HepG2 (cell line): ENCODE measurements at regions not wholly inside any gene's neighbourhood (a gene's known extent, or its start where the extent isn't known, plus 50 kb on each side); places are given as distances from the start of the nearest gene placed in this dataset.

Experiments used
- ATAC-seq: fragments of 200-7000 bp; cut with Tn5 transposase; 3 replicates; pipeline ENCODE4 v1.9.1; 2020; ENCODE audit warnings: mild to moderate bottlenecking, moderate library complexity
- BruUV-seq: library from RNA; stranded (reverse); fragments of 400-500 nt; replicated peaks from 2 replicates; lab custom pipeline; 2021; lab: Mats Ljungman, UMichigan
- CTCF ChIA-PET: fragments of 300-600 bp; formaldehyde crosslinking; extraction: SDS; loops from one replicate; lab custom pipeline; 2021; ENCODE audit warnings: low total read pairs, inconsistent platforms, low intra/inter-chr PET ratio; lab: Yijun Ruan, JAX
- POLR2A ChIA-PET: fragments of 350-600 bp; sonication (Branson Sonifier 250); formaldehyde crosslinking; loops from one replicate; lab custom pipeline; 2020; ENCODE audit warnings: antibody characterized with exemption, inconsistent platforms; lab: Yijun Ruan, JAX
- DNase-seq: peaks from one replicate; pipeline ENCODE4 v3.0.0-alpha.2; 2015; ENCODE audit warnings: low spot score
- FAIRE-seq: peaks from 3 replicates; lab custom pipeline; 2011; peaks lifted over from hg19 to GRCh38; lab: Jason Lieb, UNC
- H2AFZ ChIP-seq: one replicate; pipeline ENCODE4 v1.6.1; 2011; ENCODE audit warnings: low read length, inconsistent platforms
- H3K27ac ChIP-seq: fragments of 300-600 bp; 3 replicates; pipeline ENCODE4 v1.8.0; 2011; ENCODE audit warnings: mixed run types, mild to moderate bottlenecking, mixed read lengths, low read length, inconsistent platforms; ENCODE audit not compliant: insufficient read depth; ENCODE audit errors: extremely low read length
- H3K27me3 ChIP-seq, 2 experiments: fragments of 200-600 bp in 1 of 2; 2 replicates in 1 of 2; 3 replicates in 1 of 2; pipeline versions ENCODE4 v1.6.0 to v1.8.0; 2011; ENCODE audit warnings: low read length in 2 of 2, mild to moderate bottlenecking in 2 of 2, moderate library complexity in 2 of 2, inconsistent platforms in 1 of 2; ENCODE audit not compliant: insufficient read depth in 2 of 2, control insufficient read depth in 1 of 2
- H3K36me3 ChIP-seq, 2 experiments: fragments of 200-600 bp in 1 of 2; replicated peaks in 1 of 2; 2 replicates in 1 of 2; 3 replicates in 1 of 2; pipeline versions ENCODE4 v1.5.1 to v1.8.0; 2011; ENCODE audit warnings: low read length in 2 of 2, inconsistent platforms in 1 of 2; ENCODE audit not compliant: insufficient read depth in 2 of 2, control insufficient read depth in 1 of 2
- H3K4me1 ChIP-seq: 2 replicates; pipeline ENCODE4 v1.5.1; 2012; ENCODE audit warnings: low read length, inconsistent platforms; ENCODE audit not compliant: insufficient read depth
- H3K4me2 ChIP-seq: 2 replicates; pipeline ENCODE4 v1.6.0; 2011; ENCODE audit warnings: low read depth, low read length, inconsistent platforms
- H3K4me3 ChIP-seq, 3 experiments: fragments of 200-600 bp in 1 of 3; sonication (generic), shearing (Covaris generic) in 1 of 3; replicated peaks in 1 of 3; 2 replicates each; pipeline ENCODE4 v1.5.1; 2011 to 2016; ENCODE audit warnings: low read length in 3 of 3, inconsistent platforms in 2 of 3, low read depth in 2 of 3, mild to moderate bottlenecking in 2 of 3, control low read depth in 1 of 3, mixed read lengths in 1 of 3; ENCODE audit not compliant: insufficient read depth in 1 of 3
- H3K79me2 ChIP-seq: one replicate; pipeline ENCODE4 v1.6.1; 2011; ENCODE audit warnings: low read length, inconsistent platforms; ENCODE audit not compliant: insufficient read depth
- H3K9ac ChIP-seq: 2 replicates; pipeline ENCODE4 v1.6.0; 2011; ENCODE audit warnings: mild to moderate bottlenecking, low read depth, low read length, inconsistent platforms; ENCODE audit not compliant: insufficient read depth
- H3K9me3 ChIP-seq: 2 replicates; pipeline ENCODE4 v1.5.1; 2012; ENCODE audit warnings: mild to moderate bottlenecking, low read length
- H4K20me1 ChIP-seq: 2 replicates; pipeline ENCODE4 v1.6.0; 2011; ENCODE audit warnings: inconsistent platforms, mild to moderate bottlenecking, low read length, moderate library complexity; ENCODE audit not compliant: insufficient read depth
- CBX1 ChIP-seq: IDR thresholded peaks from one replicate; pipeline ENCODE4 v1.6.1; 2016; ENCODE audit warnings: antibody characterized with exemption, low read depth
- MTF2 ChIP-seq: sonication (generic); formaldehyde crosslinking; IDR thresholded peaks from 2 replicates; pipeline ENCODE4 v1.5.0; 2020; ENCODE audit warnings: missing genetic modification reagents, borderline replicate concordance
- MZF1 ChIP-seq: sonication (generic); formaldehyde crosslinking; IDR thresholded peaks from 2 replicates; pipeline ENCODE4 v1.8.1; 2023; ENCODE audit warnings: mild to moderate bottlenecking, missing genetic modification reagents, borderline replicate concordance
- REPIN1 ChIP-seq: sonication (generic); formaldehyde crosslinking; IDR thresholded peaks from 2 replicates; pipeline ENCODE4 v1.8.0; 2022; ENCODE audit warnings: missing genetic modification reagents, low read depth, mild to moderate bottlenecking, borderline replicate concordance
- YY1 ChIP-seq: IDR thresholded peaks from 2 replicates; pipeline ENCODE4 v1.6.1; 2011; ENCODE audit warnings: low read length, low read depth, moderate library complexity, mild to moderate bottlenecking; ENCODE audit not compliant: insufficient read depth, insufficient replicate concordance
- ZNF709 ChIP-seq: sonication (generic); formaldehyde crosslinking; IDR thresholded peaks from 2 replicates; pipeline ENCODE4 v1.5.0; 2020; ENCODE audit warnings: mild to moderate bottlenecking, missing genetic modification reagents
- whole genome bisulfite sequencing: methylation state at CpG from one replicate; pipeline ENCODE4 v1.1.6; 2017; ENCODE audit warnings: low lambda C conversion rate; 5-methylcytosine and 5-hydroxymethylcytosine counted together
- in situ Hi-C: cut with HindIII; loops from 2 replicates; pipeline ENCODE4 v1.10.0; 2017; ENCODE audit warnings: low pct_unique_long_range_greater_than_20kb; ENCODE audit not compliant: extremely low pct_ligation_motif_present
- intact Hi-C: fragments of 100-400 bp; cut with micrococcal nuclease; formaldehyde crosslinking; loops from one replicate; pipeline ENCODE4 v1.10.0; 2022; ENCODE audit not compliant: unreplicated experiment
- TF ChIP-seq, protein P1 (sequence below): sonication (generic); formaldehyde crosslinking; IDR thresholded peaks from 2 replicates; pipeline ENCODE4 v1.8.1; 2023; ENCODE audit warnings: mild to moderate bottlenecking, inconsistent platforms, moderate library complexity, missing genetic modification reagents, borderline replicate concordance
- TF ChIP-seq, protein P2 (sequence below): sonication (generic); formaldehyde crosslinking; IDR thresholded peaks from 2 replicates; pipeline ENCODE4 v1.4.0; 2020; ENCODE audit warnings: mild to moderate bottlenecking, missing genetic modification reagents
- TF ChIP-seq, protein P3 (sequence below): sonication (generic); formaldehyde crosslinking; IDR thresholded peaks from 2 replicates; pipeline ENCODE4 v1.5.0; 2020; ENCODE audit warnings: mild to moderate bottlenecking, missing genetic modification reagents, moderate library complexity

DNA sequence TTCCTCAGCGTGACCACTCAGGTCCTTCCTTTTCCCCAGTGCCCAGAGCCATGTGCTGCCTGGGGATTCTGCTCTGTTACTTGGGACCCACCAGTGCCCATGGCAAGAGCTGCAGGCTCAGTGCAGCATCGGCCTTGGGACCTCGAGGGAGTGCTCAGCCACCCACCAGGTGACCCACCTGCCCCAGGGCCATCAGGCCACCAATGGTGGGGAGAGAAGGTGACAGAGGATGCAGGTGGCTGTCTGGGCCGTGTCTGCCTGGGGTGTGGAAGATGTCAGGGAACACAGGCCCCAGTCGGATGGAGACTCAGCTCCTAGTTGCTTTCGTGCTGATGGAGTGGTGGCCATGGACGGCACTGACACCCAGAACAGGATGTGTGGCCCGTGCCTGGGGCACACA lies 104.7 kb upstream of the FAM20C start:
- no peaks in the 10 kb centered on the region for H3K36me3 ChIP-seq
- ATAC-seq = no peak
- H3K4me3 ChIP-seq = no peak overlapping the region
- DNase-seq = no peak
- H3K27me3 ChIP-seq = peaks cover 4 to 66% of the 10 kb centered on the region in 2 experiments; a peak in 3 of 5 replicates
- CTCF ChIA-PET = no interaction called here
- POLR2A ChIA-PET = no interaction called here
- no peaks in the 10 kb centered on the region for H3K79me2 ChIP-seq
- intact Hi-C loops (no loop called here), in situ Hi-C loops (no loop called here)
- peaks cover 2% of the 10 kb centered on the region; the same call in 1 of the 2 replicates for H4K20me1 ChIP-seq
- H3K9me3 ChIP-seq = no peaks in the 10 kb centered on the region
- WGBS = 7% methylated on average over 3 of the region's 8 CpGs
- no peak overlapping the region for H3K9ac ChIP-seq
- TF ChIP-seq YY1 (no peak), REPIN1 (no peak), CBX1 (no peak)
- TF ChIP-seq, protein P1, sequence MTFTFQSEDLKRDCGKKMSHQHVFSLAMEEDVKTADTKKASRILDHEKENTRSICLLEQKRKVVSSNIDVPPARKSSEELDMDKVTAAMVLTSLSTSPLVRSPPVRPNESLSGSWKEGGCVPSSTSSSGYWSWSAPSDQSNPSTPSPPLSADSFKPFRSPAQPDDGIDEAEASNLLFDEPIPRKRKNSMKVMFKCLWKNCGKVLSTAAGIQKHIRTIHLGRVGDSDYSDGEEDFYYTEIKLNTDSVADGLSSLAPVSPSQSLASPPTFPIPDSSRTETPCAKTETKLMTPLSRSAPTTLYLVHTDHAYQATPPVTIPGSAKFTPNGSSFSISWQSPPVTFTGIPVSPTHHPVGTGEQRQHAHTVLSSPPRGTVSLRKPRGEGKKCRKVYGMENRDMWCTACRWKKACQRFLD (CRISPR knock-in tag) = no peak
- no peak overlapping the region for H2AFZ ChIP-seq
- no TSS peak for BruUV-seq
- no peaks in the 10 kb centered on the region for H3K4me1 ChIP-seq
- FAIRE-seq = no peak
- no peak overlapping the region for H3K27ac ChIP-seq
- no peak overlapping the region for H3K4me2 ChIP-seq

DNA sequence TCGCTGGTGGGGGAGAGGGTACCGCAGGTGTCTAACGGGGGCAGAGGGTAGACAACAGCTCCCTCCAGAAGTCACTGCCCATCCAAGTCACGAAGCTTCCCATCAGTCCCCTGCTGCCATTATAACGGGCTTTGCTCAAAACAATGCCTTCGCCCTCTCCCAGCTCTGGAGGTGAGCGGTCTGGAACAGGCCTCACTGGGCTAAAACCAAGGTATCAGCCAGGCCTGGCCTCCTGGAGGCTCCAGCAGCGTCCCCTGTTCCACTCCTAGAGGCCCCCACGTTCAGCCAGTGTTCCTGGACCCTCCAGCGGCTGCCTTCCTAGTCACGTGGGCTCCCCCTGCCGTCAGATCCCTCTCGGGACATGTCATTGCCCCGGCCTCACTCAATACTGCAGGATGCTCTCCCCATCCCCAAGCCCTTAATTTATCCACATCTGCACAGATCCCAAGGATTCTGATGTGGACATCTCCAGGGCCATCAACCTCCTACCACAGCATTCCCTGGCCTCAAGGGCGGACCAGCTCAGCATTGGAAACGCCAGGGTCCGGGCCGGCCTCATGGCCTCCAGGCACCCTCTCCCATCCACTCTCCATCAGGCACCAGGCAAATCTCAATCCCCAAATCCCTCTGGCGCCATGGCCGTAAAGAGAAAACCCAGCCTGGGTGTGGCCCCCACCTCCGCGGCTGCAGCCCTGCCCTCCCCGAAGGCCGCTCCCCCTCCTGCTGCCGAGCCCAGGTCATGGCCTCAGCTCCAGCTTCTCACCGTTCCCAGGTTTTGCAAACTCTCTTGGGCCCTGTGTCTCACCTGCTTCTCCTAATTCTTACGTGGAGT lies 104.1 kb upstream of the FAM20C start:
- no peak for TF ChIP-seq MTF2 (CRISPR knock-in tag)
- TF ChIP-seq ZNF709 (CRISPR knock-in tag) = no peak
- TF ChIP-seq MZF1 (CRISPR knock-in tag) = no peak
- TF ChIP-seq, protein P2, sequence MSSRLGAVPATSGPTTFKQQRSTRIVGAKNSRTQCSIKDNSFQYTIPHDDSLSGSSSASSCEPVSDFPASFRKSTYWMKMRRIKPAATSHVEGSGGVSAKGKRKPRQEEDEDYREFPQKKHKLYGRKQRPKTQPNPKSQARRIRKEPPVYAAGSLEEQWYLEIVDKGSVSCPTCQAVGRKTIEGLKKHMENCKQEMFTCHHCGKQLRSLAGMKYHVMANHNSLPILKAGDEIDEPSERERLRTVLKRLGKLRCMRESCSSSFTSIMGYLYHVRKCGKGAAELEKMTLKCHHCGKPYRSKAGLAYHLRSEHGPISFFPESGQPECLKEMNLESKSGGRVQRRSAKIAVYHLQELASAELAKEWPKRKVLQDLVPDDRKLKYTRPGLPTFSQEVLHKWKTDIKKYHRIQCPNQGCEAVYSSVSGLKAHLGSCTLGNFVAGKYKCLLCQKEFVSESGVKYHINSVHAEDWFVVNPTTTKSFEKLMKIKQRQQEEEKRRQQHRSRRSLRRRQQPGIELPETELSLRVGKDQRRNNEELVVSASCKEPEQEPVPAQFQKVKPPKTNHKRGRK (CRISPR knock-in tag) = no peak
- TF ChIP-seq, protein P3, sequence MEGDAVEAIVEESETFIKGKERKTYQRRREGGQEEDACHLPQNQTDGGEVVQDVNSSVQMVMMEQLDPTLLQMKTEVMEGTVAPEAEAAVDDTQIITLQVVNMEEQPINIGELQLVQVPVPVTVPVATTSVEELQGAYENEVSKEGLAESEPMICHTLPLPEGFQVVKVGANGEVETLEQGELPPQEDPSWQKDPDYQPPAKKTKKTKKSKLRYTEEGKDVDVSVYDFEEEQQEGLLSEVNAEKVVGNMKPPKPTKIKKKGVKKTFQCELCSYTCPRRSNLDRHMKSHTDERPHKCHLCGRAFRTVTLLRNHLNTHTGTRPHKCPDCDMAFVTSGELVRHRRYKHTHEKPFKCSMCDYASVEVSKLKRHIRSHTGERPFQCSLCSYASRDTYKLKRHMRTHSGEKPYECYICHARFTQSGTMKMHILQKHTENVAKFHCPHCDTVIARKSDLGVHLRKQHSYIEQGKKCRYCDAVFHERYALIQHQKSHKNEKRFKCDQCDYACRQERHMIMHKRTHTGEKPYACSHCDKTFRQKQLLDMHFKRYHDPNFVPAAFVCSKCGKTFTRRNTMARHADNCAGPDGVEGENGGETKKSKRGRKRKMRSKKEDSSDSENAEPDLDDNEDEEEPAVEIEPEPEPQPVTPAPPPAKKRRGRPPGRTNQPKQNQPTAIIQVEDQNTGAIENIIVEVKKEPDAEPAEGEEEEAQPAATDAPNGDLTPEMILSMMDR = peak; percentile 25; the same call in 1 of the 2 replicates
- TF ChIP-seq, all 625 proteins: peak for 1
- no peaks in the 10 kb centered on the region for H3K9me3 ChIP-seq
- ChIA-PET CTCF (no interaction called here), POLR2A (no interaction called here)
- H2AFZ ChIP-seq = no peak overlapping the region
- H3K36me3 ChIP-seq = no peaks in the 10 kb centered on the region
- H3K27ac ChIP-seq = no peak overlapping the region
- 31% methylated on average over 26 of the region's 27 CpGs for WGBS
- no peak overlapping the region for H3K9ac ChIP-seq
- H3K4me1 ChIP-seq = no peaks in the 10 kb centered on the region
- no peaks in the 10 kb centered on the region for H3K79me2 ChIP-seq
- intact Hi-C loops = no loop called here
- H3K4me3 ChIP-seq = no peak overlapping the region
- no TSS peak for BruUV-seq
- DNase-seq (no peak), ATAC-seq (peak; percentile 48; the same call in 2 of the 3 replicates), FAIRE-seq (no peak)
- H4K20me1 ChIP-seq = peaks cover 2% of the 10 kb centered on the region; the same call in 1 of the 2 replicates
- in situ Hi-C loops = no loop called here
- H3K4me2 ChIP-seq = no peak overlapping the region
- H3K27me3 ChIP-seq = peaks cover 4 to 66% of the 10 kb centered on the region in 2 experiments; a peak in 3 of 5 replicates
